Omental fat pad (tissue), 3 donors: ENCODE measurements at regions not wholly inside any gene's neighbourhood (a gene's known extent, or its start where the extent isn't known, plus 50 kb on each side); places are given as distances from the start of the nearest gene placed in this dataset.

Experiments
- ATAC-seq: fragments of 150-250 bp; one replicate; pipeline ENCODE4 v1.9.1; 2016; ENCODE audit warnings: mild to moderate bottlenecking, moderate library complexity; ENCODE audit not compliant: low FRiP score
- DNase-seq: peaks from one replicate; pipeline ENCODE4 v3.0.0-alpha.2; 2019; ENCODE audit warnings: low spot score
- TF ChIP-seq, protein P1 (sequence below), 3 donors: fragments of 450-650 bp; IDR thresholded peaks; one replicate each; pipeline ENCODE4 v1.5.1; 2016 to 2017; ENCODE audit warnings: antibody characterized with exemption in 3 of 3, mild to moderate bottlenecking in 3 of 3, moderate library complexity in 2 of 3

- ATAC-seq (no peak), DNase-seq (no peak)
- TF ChIP-seq, protein P1, sequence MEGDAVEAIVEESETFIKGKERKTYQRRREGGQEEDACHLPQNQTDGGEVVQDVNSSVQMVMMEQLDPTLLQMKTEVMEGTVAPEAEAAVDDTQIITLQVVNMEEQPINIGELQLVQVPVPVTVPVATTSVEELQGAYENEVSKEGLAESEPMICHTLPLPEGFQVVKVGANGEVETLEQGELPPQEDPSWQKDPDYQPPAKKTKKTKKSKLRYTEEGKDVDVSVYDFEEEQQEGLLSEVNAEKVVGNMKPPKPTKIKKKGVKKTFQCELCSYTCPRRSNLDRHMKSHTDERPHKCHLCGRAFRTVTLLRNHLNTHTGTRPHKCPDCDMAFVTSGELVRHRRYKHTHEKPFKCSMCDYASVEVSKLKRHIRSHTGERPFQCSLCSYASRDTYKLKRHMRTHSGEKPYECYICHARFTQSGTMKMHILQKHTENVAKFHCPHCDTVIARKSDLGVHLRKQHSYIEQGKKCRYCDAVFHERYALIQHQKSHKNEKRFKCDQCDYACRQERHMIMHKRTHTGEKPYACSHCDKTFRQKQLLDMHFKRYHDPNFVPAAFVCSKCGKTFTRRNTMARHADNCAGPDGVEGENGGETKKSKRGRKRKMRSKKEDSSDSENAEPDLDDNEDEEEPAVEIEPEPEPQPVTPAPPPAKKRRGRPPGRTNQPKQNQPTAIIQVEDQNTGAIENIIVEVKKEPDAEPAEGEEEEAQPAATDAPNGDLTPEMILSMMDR (IDR thresholded peaks at IDR 0.05), result no peak
Measured at GRCh38 chr1:170250531-170251276, 104.9 kb downstream of the NTMT2 start.

- no peak for ATAC-seq
- TF ChIP-seq, protein P1 (IDR thresholded peaks at IDR 0.05), result no peak
- DNase-seq, result no peak
Measured at GRCh38 chr1:170252851-170253579, 107.3 kb downstream of the NTMT2 start.

- no peak for ATAC-seq
- TF ChIP-seq, protein P1 (IDR thresholded peaks at IDR 0.05), result no peak
Measured at GRCh38 chr1:170254371-170254770, 108.6 kb downstream of the NTMT2 start.

DNA sequence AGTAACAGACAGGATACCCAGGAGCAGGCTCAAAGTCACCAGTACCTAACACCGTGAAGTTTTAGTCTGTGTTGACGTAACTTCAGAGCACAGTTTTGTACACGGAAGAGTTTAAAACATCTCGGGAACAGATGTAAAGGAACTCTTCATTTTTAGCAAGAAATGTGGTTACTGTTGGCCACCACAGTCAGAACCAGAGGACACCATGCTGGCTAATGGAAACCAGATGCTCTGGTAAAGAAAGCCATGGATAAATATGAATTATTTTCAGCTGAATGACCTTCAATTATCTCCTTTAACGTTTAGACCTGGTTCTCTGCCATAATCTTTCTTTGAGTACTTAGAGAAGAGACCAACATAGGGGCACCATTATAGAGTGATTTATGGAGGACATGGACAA, 115.9 kb downstream of the NTMT2 start:
- TF ChIP-seq, protein P1 (IDR thresholded peaks at IDR 0.05), result no peak
- ATAC-seq (no peak), DNase-seq (no peak)

More at GRCh38 chr1:170254371-170254770, 108.6 kb downstream of the NTMT2 start:
- DNase-seq, result no peak

DNA sequence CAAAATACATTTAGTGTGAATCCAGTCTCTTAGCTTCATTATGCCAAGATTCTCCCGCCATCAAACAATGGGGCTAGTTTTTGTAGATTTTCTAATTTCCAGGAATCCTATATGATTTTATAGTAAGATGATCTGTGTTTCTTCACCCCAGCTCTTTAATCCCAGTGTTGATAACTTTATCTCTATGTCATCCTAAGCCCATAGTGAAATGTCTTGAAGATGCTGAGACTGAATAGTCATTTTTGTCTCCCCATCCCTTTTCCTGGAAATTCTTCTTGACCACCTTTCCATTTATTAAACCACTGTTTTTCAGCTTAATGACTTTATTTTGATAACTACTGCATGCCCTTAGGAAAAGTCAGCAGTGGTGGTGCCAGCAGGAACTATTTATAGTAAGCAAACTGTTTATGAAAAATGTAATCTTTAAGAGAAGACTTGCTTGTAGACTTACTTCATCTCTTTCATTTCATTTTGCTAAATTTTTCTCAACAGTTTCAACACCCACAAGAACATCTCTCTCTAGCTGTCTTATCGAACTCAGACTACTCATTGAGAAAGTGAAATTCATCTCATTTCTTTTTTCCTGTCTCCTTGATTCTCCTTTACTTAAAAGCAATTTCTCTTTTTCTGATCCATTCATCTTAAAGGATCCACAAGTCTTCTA, 116.6 kb downstream of the NTMT2 start:
- DNase-seq (no peak), ATAC-seq (peak; percentile 68)
- TF ChIP-seq, protein P1 (IDR thresholded peaks at IDR 0.05), result no peak

DNA sequence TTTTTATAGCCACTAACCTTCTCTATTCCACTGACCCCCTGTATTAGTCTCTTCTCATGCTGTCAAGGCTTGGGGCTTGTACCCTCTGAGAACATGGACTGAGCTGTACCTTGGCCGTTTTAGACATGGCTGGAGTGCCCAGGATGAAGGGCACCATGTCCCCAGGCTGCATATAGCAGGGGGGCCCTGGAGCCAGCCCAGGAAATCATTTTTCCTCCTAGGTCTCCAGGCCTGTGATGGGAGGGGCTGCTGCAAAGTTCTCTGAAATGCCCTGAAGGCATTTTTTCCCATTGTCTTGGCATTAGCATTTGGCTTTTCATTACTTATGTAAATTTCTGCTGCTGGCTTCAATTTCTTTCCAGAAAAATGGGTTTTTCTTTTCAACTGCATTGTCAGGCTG, 119.5 kb downstream of the NTMT2 start:
- DNase-seq (no peak), ATAC-seq (no peak)
- TF ChIP-seq, protein P1 (IDR thresholded peaks at IDR 0.05), result no peak
